Mucosa of rectum (tissue), 2 donors: ENCODE measurements at regions not wholly inside any gene's neighbourhood (a gene's known extent, or its start where the extent isn't known, plus 50 kb on each side); places are given as distances from the start of the nearest gene placed in this dataset.
A peak's percentile ranks its signal among the peaks of the same experiment; 100 is the strongest.
"Not testable (repeated sequence)": the region's sequence is repeated elsewhere in the genome, so short reads cannot be mapped to it uniquely, and the experiment has no call there.

Experiments
- H3K27ac ChIP-seq, 2 donors: one replicate each; pipeline ENCODE4 v1.7.0; 2013; ENCODE audit warnings: inconsistent platforms in 2 of 2, low read depth in 2 of 2, low read length in 2 of 2
- H3K27me3 ChIP-seq, 2 donors: one replicate each; pipeline ENCODE4 v1.7.0; 2013; ENCODE audit warnings: low read length in 2 of 2; ENCODE audit not compliant: control insufficient read depth in 2 of 2, insufficient read depth in 2 of 2
- H3K36me3 ChIP-seq, 2 donors: one replicate each; pipeline ENCODE4 v1.7.0; 2013; ENCODE audit warnings: low read length in 2 of 2; ENCODE audit not compliant: control insufficient read depth in 2 of 2, insufficient read depth in 2 of 2
- H3K4me1 ChIP-seq, 2 donors: one replicate each; pipeline ENCODE4 v1.7.0; 2013; ENCODE audit warnings: low read length in 2 of 2, mild to moderate bottlenecking in 1 of 2; ENCODE audit not compliant: control insufficient read depth in 2 of 2, insufficient read depth in 2 of 2
- H3K4me3 ChIP-seq, 2 donors: one replicate each; pipeline ENCODE4 v1.7.0; 2013; ENCODE audit warnings: low read length in 2 of 2
- H3K9ac ChIP-seq, 2 donors: one replicate each; pipeline ENCODE4 v1.7.0; 2013; ENCODE audit warnings: low read length in 2 of 2, low read depth in 1 of 2, mild to moderate bottlenecking in 1 of 2
- H3K9me3 ChIP-seq, 2 donors: one replicate each; pipeline ENCODE4 v1.7.0; 2013; ENCODE audit warnings: low read length in 2 of 2; ENCODE audit not compliant: control insufficient read depth in 2 of 2
- donor health status: healthy.
- donor health status: Normal muscosa, but diverticular disease.

DNA sequence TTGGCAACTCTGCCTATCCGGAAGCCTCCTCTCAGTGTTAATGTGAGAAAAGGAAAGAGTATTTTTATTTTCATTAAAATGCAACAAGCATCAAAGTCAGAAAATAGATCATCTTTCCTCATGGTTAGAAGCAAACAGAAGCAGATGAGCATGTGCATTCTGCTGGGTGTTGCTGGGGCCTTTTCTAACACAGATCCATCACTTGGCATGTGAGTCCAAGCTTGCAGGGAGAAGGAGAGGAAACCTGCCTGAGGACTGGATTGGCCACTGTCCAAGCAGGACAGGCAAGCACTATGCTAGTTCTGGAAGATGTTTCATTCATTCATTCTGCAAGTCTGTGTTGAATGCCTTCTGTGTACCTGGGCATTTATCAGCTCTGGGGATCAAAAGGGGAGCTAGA, 348.7 kb upstream of the PCSK5 start:
- H3K36me3 ChIP-seq, result no peaks in the 10 kb centered on the region
- no peak overlapping the region for H3K27ac ChIP-seq
- no peaks in the 10 kb centered on the region for H3K27me3 ChIP-seq
- no peaks in the 10 kb centered on the region for H3K9me3 ChIP-seq
- H3K4me3 ChIP-seq, result no peak overlapping the region
- no peak overlapping the region for H3K9ac ChIP-seq
- H3K4me1 ChIP-seq, result no peaks in the 10 kb centered on the region

- Histone ChIP-seq H3K27ac (no peak overlapping the region), H3K36me3 (no peaks in the 10 kb centered on the region), H3K4me3 (no peak overlapping the region), H3K9me3 (no peaks in the 10 kb centered on the region), H3K4me1 (no peaks in the 10 kb centered on the region), H3K27me3 (no peaks in the 10 kb centered on the region), H3K9ac (no peak overlapping the region)
These were observed 345.7 kb upstream of the PCSK5 start for GRCh38 chr9:75544815-75545214.

- Histone ChIP-seq H3K4me1 (no peaks in the 10 kb centered on the region), H3K9ac (no peak overlapping the region), H3K27me3 (no peaks in the 10 kb centered on the region), H3K36me3 (no peaks in the 10 kb centered on the region), H3K9me3 (no peaks in the 10 kb centered on the region), H3K4me3 (no peak overlapping the region), H3K27ac (no peak overlapping the region)
These were observed 345.2 kb upstream of the PCSK5 start for GRCh38 chr9:75545287-75545686.

GRCh38 chr9:75548871-75549270, 341.6 kb upstream of the PCSK5 start:
- Histone ChIP-seq H3K4me1 (no peaks in the 10 kb centered on the region), H3K9ac (no peak overlapping the region), H3K9me3 (no peaks in the 10 kb centered on the region), H3K27me3 (no peaks in the 10 kb centered on the region), H3K36me3 (no peaks in the 10 kb centered on the region), H3K27ac (no peak overlapping the region), H3K4me3 (no peak overlapping the region)

DNA sequence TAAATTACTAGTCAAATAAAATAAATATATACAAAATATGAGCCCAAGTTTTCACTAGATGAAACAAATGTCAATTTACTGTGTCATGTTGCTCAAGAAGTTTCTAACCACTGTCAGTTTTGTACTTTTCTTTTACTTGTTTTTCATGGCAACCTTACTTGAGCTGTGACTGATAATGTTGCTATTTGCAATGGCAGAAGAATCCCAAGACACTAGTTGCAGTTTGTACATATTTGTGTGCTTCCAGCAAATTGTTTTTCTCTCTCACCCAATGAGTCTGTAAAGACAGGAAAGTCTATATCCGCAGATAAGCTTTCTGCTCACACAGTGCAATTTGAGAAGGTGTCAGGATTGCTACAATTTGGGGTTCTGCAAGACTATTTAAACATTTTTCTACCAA, 338.6 kb upstream of the PCSK5 start:
- H3K9ac ChIP-seq, result no peak overlapping the region
- H3K36me3 ChIP-seq, result no peaks in the 10 kb centered on the region
- no peak overlapping the region for H3K27ac ChIP-seq
- H3K9me3 ChIP-seq, result no peaks in the 10 kb centered on the region
- no peaks in the 10 kb centered on the region for H3K27me3 ChIP-seq
- no peak overlapping the region for H3K4me3 ChIP-seq
- no peaks in the 10 kb centered on the region for H3K4me1 ChIP-seq

GRCh38 chr9:75552941-75553340, 337.5 kb upstream of the PCSK5 start:
- Histone ChIP-seq H3K27me3 (no peaks in the 10 kb centered on the region), H3K27ac (no peak overlapping the region), H3K4me1 (no peaks in the 10 kb centered on the region), H3K9me3 (no peaks in the 10 kb centered on the region), H3K36me3 (no peaks in the 10 kb centered on the region), H3K4me3 (no peak overlapping the region), H3K9ac (no peak overlapping the region)

DNA sequence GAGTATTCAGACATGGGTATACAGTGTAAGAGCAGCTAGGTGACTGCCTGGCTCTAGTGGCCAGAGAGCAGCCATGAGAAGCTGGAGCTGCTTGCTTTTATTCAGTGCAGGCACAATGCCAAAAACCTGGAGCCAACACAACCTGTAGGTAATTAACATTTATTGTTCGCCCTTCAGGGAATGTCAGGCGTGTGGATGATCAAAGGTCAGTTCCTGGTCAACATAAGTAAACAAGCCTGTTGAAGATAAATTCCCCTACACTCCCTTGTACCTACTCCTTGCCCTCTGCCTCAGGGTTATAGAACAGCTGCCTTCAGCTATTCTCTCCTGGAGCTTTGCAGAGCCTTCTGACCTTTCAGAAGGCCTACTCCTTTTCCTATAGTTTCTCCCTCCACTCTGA, 323.7 kb upstream of the PCSK5 start:
- H3K27me3 ChIP-seq, H3K9me3 ChIP-seq, H3K4me3 ChIP-seq, H3K36me3 ChIP-seq, H3K9ac ChIP-seq: not testable (repeated sequence)
- Histone ChIP-seq H3K27ac (peak overlapping the region; percentile 56 to 80), H3K4me1 (peaks cover 18% of the 10 kb centered on the region in 2 donors)

- Histone ChIP-seq H3K27ac (peak overlapping the region in 1 of 2 donors; percentile 40), H3K9ac (no peak overlapping the region), H3K4me3 (no peak overlapping the region), H3K9me3 (no peaks in the 10 kb centered on the region), H3K27me3 (no peaks in the 10 kb centered on the region), H3K4me1 (peaks cover 18% of the 10 kb centered on the region in 2 donors), H3K36me3 (no peaks in the 10 kb centered on the region)
These were observed 319.9 kb upstream of the PCSK5 start for GRCh38 chr9:75570538-75570937.

DNA sequence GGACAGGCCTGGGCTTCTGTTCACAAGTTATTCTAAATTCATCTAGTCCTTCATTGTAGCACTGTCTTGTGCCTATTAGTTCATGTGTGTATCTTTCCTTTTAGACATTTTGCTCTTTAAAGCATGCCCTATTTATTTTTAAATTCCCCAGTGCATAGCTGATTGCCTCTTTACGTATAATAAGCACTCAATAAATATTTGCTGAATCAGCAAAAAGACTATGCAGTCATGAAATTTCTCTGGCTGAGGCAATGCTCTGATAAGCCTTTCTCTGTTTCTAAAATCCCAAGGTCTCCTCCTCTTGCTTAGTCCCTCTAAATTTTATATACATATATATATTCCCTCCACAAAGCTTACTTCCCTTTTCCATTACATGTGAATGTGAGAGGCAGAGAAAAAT, 315.9 kb upstream of the PCSK5 start:
- Histone ChIP-seq H3K4me3 (no peak overlapping the region), H3K27me3 (no peaks in the 10 kb centered on the region), H3K27ac (no peak overlapping the region), H3K4me1 (peaks cover 5 to 9% of the 10 kb centered on the region in 2 donors), H3K9ac (no peak overlapping the region), H3K36me3 (no peaks in the 10 kb centered on the region), H3K9me3 (no peaks in the 10 kb centered on the region)

- Histone ChIP-seq H3K27me3 (no peaks in the 10 kb centered on the region), H3K4me3 (no peak overlapping the region), H3K9ac (no peak overlapping the region), H3K4me1 (no peaks in the 10 kb centered on the region), H3K27ac (no peak overlapping the region), H3K36me3 (no peaks in the 10 kb centered on the region), H3K9me3 (no peaks in the 10 kb centered on the region)
These were observed 307.6 kb upstream of the PCSK5 start for GRCh38 chr9:75582870-75583269.

DNA sequence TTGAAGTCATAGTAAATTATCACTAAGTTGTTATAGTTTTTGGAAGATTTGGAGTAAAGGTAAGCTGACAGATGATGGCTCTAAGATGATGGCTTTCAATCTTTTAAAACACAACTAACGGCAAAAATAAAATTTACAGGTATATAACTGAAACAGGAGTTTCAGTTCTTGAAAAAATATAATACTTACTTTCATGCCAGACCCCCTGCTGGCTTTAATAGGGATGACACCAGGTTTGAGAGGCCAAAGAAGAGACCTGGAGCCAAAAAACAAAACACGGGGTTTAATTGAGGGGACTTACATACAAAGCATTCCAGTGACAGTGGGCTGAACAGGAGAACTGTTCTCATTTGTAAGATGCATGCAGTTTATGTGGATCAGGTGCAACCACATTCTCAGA, 301.7 kb upstream of the PCSK5 start:
- H3K9me3 ChIP-seq, result no peaks in the 10 kb centered on the region
- H3K27ac ChIP-seq, result no peak overlapping the region
- no peak overlapping the region for H3K4me3 ChIP-seq
- H3K9ac ChIP-seq, result no peak overlapping the region
- no peaks in the 10 kb centered on the region for H3K27me3 ChIP-seq
- no peaks in the 10 kb centered on the region for H3K4me1 ChIP-seq
- no peaks in the 10 kb centered on the region for H3K36me3 ChIP-seq
